ENCODE measurements at regions not wholly inside any gene's neighbourhood (a gene's known extent, or its start where the extent isn't known, plus 50 kb on each side); places are given as distances from the start of the nearest gene placed in this dataset.
A peak's percentile ranks its signal among the peaks of the same experiment; 100 is the strongest.

GRCh38 chr2:57313678-57314077 lies 732.9 kb upstream of the VRK2 start:
- Histone ChIP-seq H3K9ac (no peak overlapping the region), H3K27ac (no peak overlapping the region), H3K4me3 (no peak overlapping the region), H3K9me3 (ENCODE audit: low read depth) (no peaks in the 10 kb centered on the region), H4K20me1 (ENCODE audit: insufficient read depth) (no peaks in the 10 kb centered on the region), H3F3A (ENCODE audit: insufficient read depth) (no peaks in the 10 kb centered on the region), H3K4me1 (ENCODE audit: insufficient read depth) (no peaks in the 10 kb centered on the region), H3K36me3 (ENCODE audit: low read depth) (no peaks in the 10 kb centered on the region), H2AFZ (no peak overlapping the region), H3K27me3 (replicated peaks; ENCODE audit: insufficient read depth) (no peaks in the 10 kb centered on the region), H3K4me2 (ENCODE audit: unreplicated experiment) (no peak overlapping the region), H3K9me2 (ENCODE audit: insufficient read depth) (no peaks in the 10 kb centered on the region), H3K79me2 (ENCODE audit: insufficient read depth) (no peaks in the 10 kb centered on the region)
- 24 to 26% methylated on average over 2 of the region's 2 CpGs for WGBS, 2 experiments (ENCODE audit: low coverage in 1 of 2, low lambda C conversion rate in 2 of 2, missing lambda C conversion rate in 2 of 2)
- no peak for DNase-seq
- TF ChIP-seq EZH2phosphoT487 (IDR thresholded peaks at IDR 0.05; ENCODE audit: insufficient read depth, low read depth) = no peak
- TF ChIP-seq EZH2 (IDR thresholded peaks at IDR 0.05; ENCODE audit: insufficient read depth, poor library complexity, severe bottlenecking) = no peak
- in situ Hi-C loops (cut with MboI) = no loop called here

GRCh38 chr2:57314682-57315081 lies 731.9 kb upstream of the VRK2 start:
- Histone ChIP-seq H2AFZ (no peak overlapping the region), H3K9ac (no peak overlapping the region), H3K4me1 (ENCODE audit: insufficient read depth) (no peaks in the 10 kb centered on the region), H3K27ac (no peak overlapping the region), H4K20me1 (ENCODE audit: insufficient read depth) (no peaks in the 10 kb centered on the region), H3K9me3 (ENCODE audit: low read depth) (no peaks in the 10 kb centered on the region), H3K9me2 (ENCODE audit: insufficient read depth) (no peaks in the 10 kb centered on the region), H3K4me2 (ENCODE audit: unreplicated experiment) (no peak overlapping the region), H3K4me3 (no peak overlapping the region), H3K27me3 (replicated peaks; ENCODE audit: insufficient read depth) (no peaks in the 10 kb centered on the region), H3F3A (ENCODE audit: insufficient read depth) (no peaks in the 10 kb centered on the region), H3K79me2 (ENCODE audit: insufficient read depth) (no peaks in the 10 kb centered on the region), H3K36me3 (ENCODE audit: low read depth) (no peaks in the 10 kb centered on the region)
- no peak for DNase-seq
- TF ChIP-seq EZH2 (IDR thresholded peaks at IDR 0.05; ENCODE audit: insufficient read depth, poor library complexity, severe bottlenecking) (no peak), EZH2phosphoT487 (IDR thresholded peaks at IDR 0.05; ENCODE audit: insufficient read depth, low read depth) (no peak)
- in situ Hi-C loops (cut with MboI) = no loop called here

- no peak overlapping the region for H3K9ac ChIP-seq
Observed at GRCh38 chr2:57330447-57330846, 716.2 kb upstream of the VRK2 start.

GRCh38 chr2:57333221-57333620 lies 713.4 kb upstream of the VRK2 start:
- WGBS, 2 experiments (ENCODE audit: low coverage in 1 of 2, low lambda C conversion rate in 2 of 2, missing lambda C conversion rate in 2 of 2) = 32 to 39% methylated on average over 1 of the region's 1 CpG
- in situ Hi-C loops (cut with MboI) = no loop called here
- H3K27ac ChIP-seq = no peak overlapping the region
- H3K4me2 ChIP-seq (ENCODE audit: unreplicated experiment) = no peak overlapping the region
- no peaks in the 10 kb centered on the region for H3F3A ChIP-seq (ENCODE audit: insufficient read depth)
- H3K79me2 ChIP-seq (ENCODE audit: insufficient read depth) = no peaks in the 10 kb centered on the region
- H3K27me3 ChIP-seq (replicated peaks; ENCODE audit: insufficient read depth) = no peaks in the 10 kb centered on the region
- no peaks in the 10 kb centered on the region for H3K9me3 ChIP-seq (ENCODE audit: low read depth)
- H3K4me1 ChIP-seq (ENCODE audit: insufficient read depth) = no peaks in the 10 kb centered on the region
- TF ChIP-seq EZH2phosphoT487 (IDR thresholded peaks at IDR 0.05; ENCODE audit: insufficient read depth, low read depth) = no peak
- TF ChIP-seq EZH2 (IDR thresholded peaks at IDR 0.05; ENCODE audit: insufficient read depth, poor library complexity, severe bottlenecking) = no peak
- H3K4me3 ChIP-seq = no peak overlapping the region
- H3K36me3 ChIP-seq (ENCODE audit: low read depth) = no peaks in the 10 kb centered on the region
- H3K9ac ChIP-seq = no peak overlapping the region
- H4K20me1 ChIP-seq (ENCODE audit: insufficient read depth) = no peaks in the 10 kb centered on the region
- H3K9me2 ChIP-seq (ENCODE audit: insufficient read depth) = no peaks in the 10 kb centered on the region
- no peak overlapping the region for H2AFZ ChIP-seq
- peak; percentile 4 for DNase-seq

More at GRCh38 chr2:57330447-57330846, 716.2 kb upstream of the VRK2 start:
- TF ChIP-seq EZH2phosphoT487 (IDR thresholded peaks at IDR 0.05; ENCODE audit: insufficient read depth, low read depth) (no peak), EZH2 (IDR thresholded peaks at IDR 0.05; ENCODE audit: insufficient read depth, poor library complexity, severe bottlenecking) (no peak)
- DNase-seq = peak; percentile 11
- no peak overlapping the region for H3K4me3 ChIP-seq
- H3K36me3 ChIP-seq (ENCODE audit: low read depth) = no peaks in the 10 kb centered on the region
- no peaks in the 10 kb centered on the region for H3F3A ChIP-seq (ENCODE audit: insufficient read depth)
- no peaks in the 10 kb centered on the region for H3K79me2 ChIP-seq (ENCODE audit: insufficient read depth)
- H3K4me2 ChIP-seq (ENCODE audit: unreplicated experiment) = no peak overlapping the region
- no peaks in the 10 kb centered on the region for H3K9me2 ChIP-seq (ENCODE audit: insufficient read depth)
- no peaks in the 10 kb centered on the region for H3K4me1 ChIP-seq (ENCODE audit: insufficient read depth)
- no peak overlapping the region for H2AFZ ChIP-seq
- in situ Hi-C loops (cut with MboI) = no loop called here
- H3K27ac ChIP-seq = no peak overlapping the region
- 39 to 40% methylated on average over 2 of the region's 2 CpGs for WGBS, 2 experiments (ENCODE audit: low coverage in 1 of 2, low lambda C conversion rate in 2 of 2, missing lambda C conversion rate in 2 of 2)
- no peaks in the 10 kb centered on the region for H3K9me3 ChIP-seq (ENCODE audit: low read depth)
- no peaks in the 10 kb centered on the region for H4K20me1 ChIP-seq (ENCODE audit: insufficient read depth)
- H3K27me3 ChIP-seq (replicated peaks; ENCODE audit: insufficient read depth) = no peaks in the 10 kb centered on the region

GRCh38 chr2:57343391-57344006 lies 703.1 kb upstream of the VRK2 start:
- Histone ChIP-seq H3K4me3 (no peak overlapping the region), H3K36me3 (ENCODE audit: low read depth) (no peaks in the 10 kb centered on the region), H4K20me1 (ENCODE audit: insufficient read depth) (no peaks in the 10 kb centered on the region), H3K27ac (no peak overlapping the region), H3K4me2 (ENCODE audit: unreplicated experiment) (no peak overlapping the region), H3K9me3 (ENCODE audit: low read depth) (no peaks in the 10 kb centered on the region), H3K4me1 (ENCODE audit: insufficient read depth) (no peaks in the 10 kb centered on the region), H3K9me2 (ENCODE audit: insufficient read depth) (no peaks in the 10 kb centered on the region), H3K9ac (no peak overlapping the region), H3K27me3 (replicated peaks; ENCODE audit: insufficient read depth) (no peaks in the 10 kb centered on the region), H3F3A (ENCODE audit: insufficient read depth) (no peaks in the 10 kb centered on the region), H2AFZ (no peak overlapping the region), H3K79me2 (ENCODE audit: insufficient read depth) (no peaks in the 10 kb centered on the region)
- WGBS, 2 experiments (ENCODE audit: low coverage in 1 of 2, low lambda C conversion rate in 2 of 2, missing lambda C conversion rate in 2 of 2) = 0 to 6% methylated on average over 1 of the region's 1 CpG
- no peak for DNase-seq
- TF ChIP-seq EZH2phosphoT487 (IDR thresholded peaks at IDR 0.05; ENCODE audit: insufficient read depth, low read depth) (no peak), EZH2 (IDR thresholded peaks at IDR 0.05; ENCODE audit: insufficient read depth, poor library complexity, severe bottlenecking) (no peak)
- in situ Hi-C loops (cut with MboI) = no loop called here

Data from GM23248 (cell line).